ENCODE measurements at regions not wholly inside any gene's neighbourhood (a gene's known extent, or its start where the extent isn't known, plus 50 kb on each side); places are given as distances from the start of the nearest gene placed in this dataset. TPM values are rescaled to one million over a fixed set of nuclear protein-coding genes. Genes with fewer than 3 reads are reported as not detected.

DNA sequence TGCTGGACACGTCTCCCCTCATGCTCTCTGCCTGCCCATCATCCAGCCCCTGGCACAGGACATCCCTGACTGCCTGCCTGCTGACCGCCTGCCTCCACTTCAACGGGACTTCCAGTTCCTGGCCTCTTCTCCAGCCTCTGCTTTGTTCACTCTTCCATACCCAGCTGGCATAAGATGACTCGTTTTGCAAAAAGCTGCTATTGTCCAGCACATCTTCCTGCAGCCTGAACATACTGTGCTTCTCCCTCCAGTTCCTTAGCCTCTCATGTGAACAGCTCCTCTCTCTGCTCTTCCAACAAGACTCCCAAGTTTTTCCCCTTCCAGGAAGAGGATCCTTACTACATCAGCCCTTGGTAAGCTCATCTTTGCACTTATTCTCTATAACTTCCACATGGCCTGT is 62.4 kb upstream of the SKOR2 start:
- Histone ChIP-seq H3K27me3 (ENCODE audit: control insufficient read depth in 2 of 2, insufficient read depth in 2 of 2, low read length in 2 of 2) (no peaks in the 10 kb centered on the region), H3K4me2 (ENCODE audit: insufficient read depth, low read length) (no peak overlapping the region), H2AFZ (ENCODE audit: low read depth, low read length) (no peak overlapping the region), H3K9me3 (replicated peaks; ENCODE audit: control insufficient read depth, insufficient read depth, low read length) (no peaks in the 10 kb centered on the region), H4K20me1 (replicated peaks; ENCODE audit: control insufficient read depth, extremely low read depth, insufficient read depth, low read length) (no peaks in the 10 kb centered on the region), H3K4me3 (replicated peaks in 1 of 3; ENCODE audit: insufficient read depth in 1 of 3, low read depth in 1 of 3, low read length in 3 of 3) (no peak overlapping the region), H3K79me2 (ENCODE audit: control insufficient read depth, insufficient read depth, low read length) (no peaks in the 10 kb centered on the region), H3K4me1 (ENCODE audit: control insufficient read depth, extremely low read depth, insufficient read depth, low read length) (no peaks in the 10 kb centered on the region), H3K9ac (replicated peaks; ENCODE audit: extremely low read depth, insufficient read depth, low read length) (no peak overlapping the region), H3K9me1 (replicated peaks; ENCODE audit: control insufficient read depth, extremely low read depth, insufficient read depth, low read length) (no peaks in the 10 kb centered on the region), H3K27ac (ENCODE audit: insufficient read depth, low read depth, low read length) (no peak overlapping the region), H3K36me3 (ENCODE audit: control insufficient read depth in 2 of 2, extremely low read depth in 1 of 2, insufficient read depth in 2 of 2, low read length in 2 of 2) (no peaks in the 10 kb centered on the region)
- intact Hi-C loops (cut with micrococcal nuclease) (no loop called here), dilution Hi-C loops (cut with MboI; ENCODE audit: extremely low pct_ligation_motif_present, low sequenced_read_pairs) (no loop called here)
- CTCF ChIA-PET, result no interaction called here
- DNase-seq (ENCODE audit: low read depth, low spot score) (no peak), FAIRE-seq (no peak)
- no TSS peak for BruUV-seq (replicated peaks)
- no peak for TF ChIP-seq GATA2 (IDR thresholded peaks at IDR 0.05; ENCODE audit: insufficient read depth, insufficient read length, low read depth, low read length)
- TF ChIP-seq, protein P1, sequence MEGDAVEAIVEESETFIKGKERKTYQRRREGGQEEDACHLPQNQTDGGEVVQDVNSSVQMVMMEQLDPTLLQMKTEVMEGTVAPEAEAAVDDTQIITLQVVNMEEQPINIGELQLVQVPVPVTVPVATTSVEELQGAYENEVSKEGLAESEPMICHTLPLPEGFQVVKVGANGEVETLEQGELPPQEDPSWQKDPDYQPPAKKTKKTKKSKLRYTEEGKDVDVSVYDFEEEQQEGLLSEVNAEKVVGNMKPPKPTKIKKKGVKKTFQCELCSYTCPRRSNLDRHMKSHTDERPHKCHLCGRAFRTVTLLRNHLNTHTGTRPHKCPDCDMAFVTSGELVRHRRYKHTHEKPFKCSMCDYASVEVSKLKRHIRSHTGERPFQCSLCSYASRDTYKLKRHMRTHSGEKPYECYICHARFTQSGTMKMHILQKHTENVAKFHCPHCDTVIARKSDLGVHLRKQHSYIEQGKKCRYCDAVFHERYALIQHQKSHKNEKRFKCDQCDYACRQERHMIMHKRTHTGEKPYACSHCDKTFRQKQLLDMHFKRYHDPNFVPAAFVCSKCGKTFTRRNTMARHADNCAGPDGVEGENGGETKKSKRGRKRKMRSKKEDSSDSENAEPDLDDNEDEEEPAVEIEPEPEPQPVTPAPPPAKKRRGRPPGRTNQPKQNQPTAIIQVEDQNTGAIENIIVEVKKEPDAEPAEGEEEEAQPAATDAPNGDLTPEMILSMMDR (IDR thresholded peaks at IDR 0.05; ENCODE audit: extremely low read depth in 1 of 2, insufficient read depth in 1 of 2, low read depth in 1 of 2, low read length in 2 of 2), result no peak
- POLR2A ChIA-PET, result no interaction called here

DNA sequence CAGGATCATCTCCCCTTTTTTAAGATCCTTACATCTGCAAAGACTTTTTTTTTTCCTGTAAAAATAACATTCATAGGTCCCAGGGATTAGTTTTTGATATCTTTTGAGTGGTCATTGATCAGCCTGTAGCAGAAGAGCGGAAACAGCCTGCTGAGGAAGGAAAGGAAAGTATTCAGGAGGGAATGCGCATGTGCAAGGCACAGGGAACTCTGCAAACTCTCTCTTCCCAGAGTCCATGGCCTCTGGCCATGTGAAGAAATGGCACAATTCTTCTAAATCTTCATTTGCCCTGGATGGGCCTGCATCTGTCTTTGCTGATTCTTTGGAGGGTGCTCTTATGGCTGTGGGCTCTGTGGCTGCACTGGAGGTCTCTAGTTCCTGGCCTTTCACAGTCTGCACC is 60.1 kb upstream of the SKOR2 start:
- no peaks in the 10 kb centered on the region for H3K79me2 ChIP-seq (ENCODE audit: control insufficient read depth, insufficient read depth, low read length)
- ChIA-PET POLR2A (no interaction called here), CTCF (no interaction called here)
- H3K9me1 ChIP-seq (replicated peaks; ENCODE audit: control insufficient read depth, extremely low read depth, insufficient read depth, low read length), result no peaks in the 10 kb centered on the region
- intact Hi-C loops (cut with micrococcal nuclease) (no loop called here), dilution Hi-C loops (cut with MboI; ENCODE audit: extremely low pct_ligation_motif_present, low sequenced_read_pairs) (no loop called here)
- H3K27ac ChIP-seq (ENCODE audit: insufficient read depth, low read depth, low read length), result no peak overlapping the region
- H3K36me3 ChIP-seq (ENCODE audit: control insufficient read depth in 2 of 2, extremely low read depth in 1 of 2, insufficient read depth in 2 of 2, low read length in 2 of 2), result no peaks in the 10 kb centered on the region
- no peak for FAIRE-seq
- no peak for DNase-seq (ENCODE audit: low read depth, low spot score)
- no peak for TF ChIP-seq POLR2A (IDR thresholded peaks at IDR 0.05; ENCODE audit: low read depth, low read length)
- TF ChIP-seq MYC (IDR thresholded peaks at IDR 0.05; ENCODE audit: low read depth, low read length), result no peak
- H2AFZ ChIP-seq (ENCODE audit: low read depth, low read length), result no peak overlapping the region
- no TSS peak for BruUV-seq (replicated peaks)
- H3K4me2 ChIP-seq (ENCODE audit: insufficient read depth, low read length), result no peak overlapping the region
- no peaks in the 10 kb centered on the region for H3K4me1 ChIP-seq (ENCODE audit: control insufficient read depth, extremely low read depth, insufficient read depth, low read length)
- H4K20me1 ChIP-seq (replicated peaks; ENCODE audit: control insufficient read depth, extremely low read depth, insufficient read depth, low read length), result no peaks in the 10 kb centered on the region
- no peak overlapping the region for H3K9ac ChIP-seq (replicated peaks; ENCODE audit: extremely low read depth, insufficient read depth, low read length)
- H3K27me3 ChIP-seq (ENCODE audit: control insufficient read depth in 2 of 2, insufficient read depth in 2 of 2, low read length in 2 of 2), result no peaks in the 10 kb centered on the region
- H3K9me3 ChIP-seq (replicated peaks; ENCODE audit: control insufficient read depth, insufficient read depth, low read length), result no peaks in the 10 kb centered on the region
- H3K4me3 ChIP-seq (replicated peaks in 1 of 3; ENCODE audit: insufficient read depth in 1 of 3, low read depth in 1 of 3, low read length in 3 of 3), result no peak overlapping the region

Small RNA genes in the stretch of these regions (microRNA-seq; reads per million reads assigned to microRNA genes)
- not detected for gene MIR4527 (ENCODE audit: borderline number of aligned reads, borderline replicate concordance)

Small RNA genes in the stretch of these regions (small RNA-seq; reads per million reads assigned to genes)
- not detected for gene MIR4527 (ENCODE audit: insufficient read depth, insufficient read length, low read depth, low replicate concordance)
